A673 (cell line): ENCODE measurements at regions not wholly inside any gene's neighbourhood (a gene's known extent, or its start where the extent isn't known, plus 50 kb on each side); places are given as distances from the start of the nearest gene placed in this dataset.

Experiments
- EZH2 ChIP-seq: fragments of 200-600 bp; sonication (generic); IDR thresholded peaks from 2 replicates; pipeline ENCODE4 v1.6.1; 2017; ENCODE audit warnings: borderline replicate concordance, low read depth, mild to moderate bottlenecking, mixed read lengths, antibody characterized with exemption, low read length; ENCODE audit not compliant: poor library complexity, severe bottlenecking
- TF ChIP-seq, protein P1 (sequence below): fragments of 300-800, 200-600 bp; sonication (generic); conservative IDR thresholded peaks from 2 replicates; pipeline ENCODE4 v1.5.1; 2017; ENCODE audit warnings: low read depth, mild to moderate bottlenecking, antibody characterized with exemption, low read length, moderate library complexity, mixed read lengths

DNA sequence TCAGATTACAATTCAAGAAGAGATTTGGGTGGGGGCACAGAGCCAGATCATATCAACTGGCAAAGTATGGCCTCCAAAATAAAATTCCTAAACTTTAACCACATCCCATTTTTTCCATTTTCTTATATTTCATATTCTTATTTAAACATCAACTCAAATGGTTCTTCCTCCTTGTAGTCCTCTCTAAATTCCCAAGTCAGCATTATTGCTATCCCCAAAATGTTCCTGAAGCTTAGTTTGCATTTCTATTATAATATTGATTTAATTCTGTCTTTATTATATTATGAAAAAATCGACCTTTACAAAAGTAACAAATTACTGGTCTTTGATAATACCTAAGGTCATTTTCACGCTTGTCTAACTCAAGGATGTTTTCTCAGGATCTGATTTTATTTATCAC is 67.5 kb downstream of the NPY1R start:
- TF ChIP-seq, protein P1, sequence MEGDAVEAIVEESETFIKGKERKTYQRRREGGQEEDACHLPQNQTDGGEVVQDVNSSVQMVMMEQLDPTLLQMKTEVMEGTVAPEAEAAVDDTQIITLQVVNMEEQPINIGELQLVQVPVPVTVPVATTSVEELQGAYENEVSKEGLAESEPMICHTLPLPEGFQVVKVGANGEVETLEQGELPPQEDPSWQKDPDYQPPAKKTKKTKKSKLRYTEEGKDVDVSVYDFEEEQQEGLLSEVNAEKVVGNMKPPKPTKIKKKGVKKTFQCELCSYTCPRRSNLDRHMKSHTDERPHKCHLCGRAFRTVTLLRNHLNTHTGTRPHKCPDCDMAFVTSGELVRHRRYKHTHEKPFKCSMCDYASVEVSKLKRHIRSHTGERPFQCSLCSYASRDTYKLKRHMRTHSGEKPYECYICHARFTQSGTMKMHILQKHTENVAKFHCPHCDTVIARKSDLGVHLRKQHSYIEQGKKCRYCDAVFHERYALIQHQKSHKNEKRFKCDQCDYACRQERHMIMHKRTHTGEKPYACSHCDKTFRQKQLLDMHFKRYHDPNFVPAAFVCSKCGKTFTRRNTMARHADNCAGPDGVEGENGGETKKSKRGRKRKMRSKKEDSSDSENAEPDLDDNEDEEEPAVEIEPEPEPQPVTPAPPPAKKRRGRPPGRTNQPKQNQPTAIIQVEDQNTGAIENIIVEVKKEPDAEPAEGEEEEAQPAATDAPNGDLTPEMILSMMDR = no peak
- TF ChIP-seq EZH2 = no peak
